ENCODE measurements at regions not wholly inside any gene's neighbourhood (a gene's known extent, or its start where the extent isn't known, plus 50 kb on each side); places are given as distances from the start of the nearest gene placed in this dataset.

DNA sequence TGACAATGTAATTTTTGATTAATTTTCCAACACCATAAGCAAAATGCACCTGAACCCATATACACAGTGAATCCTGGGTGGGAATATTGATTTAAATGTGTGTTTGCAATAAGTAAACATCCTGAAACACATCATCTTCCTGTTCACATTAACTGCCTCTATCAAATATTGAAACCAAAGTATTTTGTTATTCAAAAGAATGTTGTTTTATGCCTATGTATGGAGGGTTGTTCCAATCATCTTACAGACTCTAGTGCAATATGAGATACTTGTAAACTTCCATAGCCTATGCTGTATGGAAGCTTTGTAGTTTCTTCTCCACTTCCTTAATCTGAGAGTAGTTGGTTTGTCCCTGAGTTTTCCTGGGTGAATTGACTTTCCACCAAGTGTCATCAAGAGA lies 105.4 kb upstream of the SLC7A11 start:
- TF ChIP-seq, protein P1, sequence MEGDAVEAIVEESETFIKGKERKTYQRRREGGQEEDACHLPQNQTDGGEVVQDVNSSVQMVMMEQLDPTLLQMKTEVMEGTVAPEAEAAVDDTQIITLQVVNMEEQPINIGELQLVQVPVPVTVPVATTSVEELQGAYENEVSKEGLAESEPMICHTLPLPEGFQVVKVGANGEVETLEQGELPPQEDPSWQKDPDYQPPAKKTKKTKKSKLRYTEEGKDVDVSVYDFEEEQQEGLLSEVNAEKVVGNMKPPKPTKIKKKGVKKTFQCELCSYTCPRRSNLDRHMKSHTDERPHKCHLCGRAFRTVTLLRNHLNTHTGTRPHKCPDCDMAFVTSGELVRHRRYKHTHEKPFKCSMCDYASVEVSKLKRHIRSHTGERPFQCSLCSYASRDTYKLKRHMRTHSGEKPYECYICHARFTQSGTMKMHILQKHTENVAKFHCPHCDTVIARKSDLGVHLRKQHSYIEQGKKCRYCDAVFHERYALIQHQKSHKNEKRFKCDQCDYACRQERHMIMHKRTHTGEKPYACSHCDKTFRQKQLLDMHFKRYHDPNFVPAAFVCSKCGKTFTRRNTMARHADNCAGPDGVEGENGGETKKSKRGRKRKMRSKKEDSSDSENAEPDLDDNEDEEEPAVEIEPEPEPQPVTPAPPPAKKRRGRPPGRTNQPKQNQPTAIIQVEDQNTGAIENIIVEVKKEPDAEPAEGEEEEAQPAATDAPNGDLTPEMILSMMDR (optimal IDR thresholded peaks at IDR 0.05 in 1 of 3, IDR thresholded peaks at IDR 0.05 in 1 of 3, conservative IDR thresholded peaks at IDR 0.05 in 1 of 3; ENCODE audit: extremely low read depth in 1 of 3, insufficient read depth in 2 of 3, low read length in 3 of 3), result no peak
- TF ChIP-seq EZH2 (IDR thresholded peaks at IDR 0.05; ENCODE audit: low read length), result no peak
